ENCODE measurements at regions not wholly inside any gene's neighbourhood (a gene's known extent, or its start where the extent isn't known, plus 50 kb on each side); places are given as distances from the start of the nearest gene placed in this dataset.

- DNase-seq (ENCODE audit: extremely low spot score) = no peak
- CTCF ChIA-PET = interaction anchor here (2.2 kb wide), 1 partner anchor 9 kb away, joined by 8 read pairs; no protein-coding TSS in a partner anchor
- no peak for TF ChIP-seq CTCF (IDR thresholded peaks at IDR 0.05; ENCODE audit: control extremely low read depth, extremely low read depth, low read depth, missing control alignments)
- POLR2A ChIA-PET = no interaction called here
These were observed 348.1 kb upstream of the VWC2 start for GRCh38 chr7:49425277-49425818.

DNA sequence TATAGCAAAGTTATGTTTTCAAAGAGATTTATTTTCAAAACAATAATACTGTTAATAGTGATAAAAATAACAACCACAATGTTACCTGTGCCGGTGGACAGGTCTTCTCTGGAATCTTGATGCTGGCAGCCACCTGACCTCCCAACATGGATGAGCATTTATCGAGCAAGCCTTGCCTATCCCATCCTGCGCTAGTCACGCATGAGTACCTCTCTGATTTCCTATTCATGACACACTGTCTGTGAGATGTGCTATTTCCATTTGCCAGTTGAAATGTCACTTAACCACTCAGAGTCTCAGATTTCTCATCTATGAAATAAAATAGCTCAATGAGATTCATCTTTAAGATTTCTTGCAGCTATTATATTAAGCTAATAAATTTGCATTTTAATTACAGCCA lies 341.2 kb upstream of the VWC2 start:
- no peak for TF ChIP-seq CTCF (IDR thresholded peaks at IDR 0.05; ENCODE audit: control extremely low read depth, extremely low read depth, low read depth, missing control alignments)
- ChIA-PET POLR2A (no interaction called here), CTCF (interaction anchor here (1.7 kb wide), 1 partner anchor 86 kb away, joined by 3 read pairs; no protein-coding TSS in a partner anchor)

DNA sequence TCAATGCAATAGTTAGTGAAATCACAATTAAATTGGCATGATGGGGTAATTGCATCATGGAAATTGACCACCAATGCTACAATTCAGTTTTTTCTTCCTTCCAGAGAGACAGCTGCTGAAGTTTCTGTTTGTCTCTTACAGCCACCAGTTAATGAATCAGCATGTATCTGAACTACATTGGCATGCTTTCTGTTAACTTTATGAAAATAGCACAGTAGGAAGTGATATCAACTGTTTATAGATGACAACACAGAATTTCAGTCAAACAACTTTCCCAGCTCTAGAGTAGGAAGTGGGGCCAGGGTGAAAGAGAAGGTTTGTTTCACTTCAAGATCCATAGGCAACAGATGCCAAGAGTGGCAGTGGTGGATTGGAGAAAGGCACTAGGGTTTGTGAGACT lies 339.6 kb upstream of the VWC2 start:
- ChIA-PET POLR2A (no interaction called here), CTCF (interaction anchor here (1.2 to 2.1 kb wide), 2 partner anchors 9 to 12 kb away, joined by 3 to 8 read pairs; no protein-coding TSS in a partner anchor)
- DNase-seq (ENCODE audit: extremely low spot score) = no peak
- TF ChIP-seq CTCF (IDR thresholded peaks at IDR 0.05; ENCODE audit: control extremely low read depth, extremely low read depth, low read depth, missing control alignments) = no peak

More for the DNA sequence above, 341.2 kb upstream of the VWC2 start:
- no peak for DNase-seq (ENCODE audit: extremely low spot score)

DNA sequence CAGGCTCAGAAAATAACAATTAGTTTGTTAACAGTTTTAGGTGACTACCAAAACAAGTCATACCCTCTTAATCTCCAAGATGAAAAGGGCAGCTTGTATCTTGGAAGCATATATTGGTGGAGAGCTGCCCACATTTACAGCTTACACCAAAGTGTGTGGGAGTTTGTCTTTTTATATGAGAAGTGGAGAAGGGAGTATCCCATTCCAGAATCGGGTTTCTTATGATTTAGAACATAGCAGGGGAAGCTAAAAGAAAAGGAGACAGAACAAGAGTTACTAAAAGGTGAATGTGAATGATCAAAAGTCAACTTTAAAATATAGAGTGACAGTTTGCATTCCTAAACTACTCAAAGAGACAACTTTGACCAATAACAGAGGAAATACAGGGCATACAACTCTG lies 338.6 kb upstream of the VWC2 start:
- ChIA-PET CTCF (interaction anchor here (2.1 kb wide), 1 partner anchor 10 kb away, joined by 8 read pairs; no protein-coding TSS in a partner anchor), POLR2A (no interaction called here)
- DNase-seq (ENCODE audit: extremely low spot score) = no peak
- no peak for TF ChIP-seq CTCF (IDR thresholded peaks at IDR 0.05; ENCODE audit: control extremely low read depth, extremely low read depth, low read depth, missing control alignments)

DNA sequence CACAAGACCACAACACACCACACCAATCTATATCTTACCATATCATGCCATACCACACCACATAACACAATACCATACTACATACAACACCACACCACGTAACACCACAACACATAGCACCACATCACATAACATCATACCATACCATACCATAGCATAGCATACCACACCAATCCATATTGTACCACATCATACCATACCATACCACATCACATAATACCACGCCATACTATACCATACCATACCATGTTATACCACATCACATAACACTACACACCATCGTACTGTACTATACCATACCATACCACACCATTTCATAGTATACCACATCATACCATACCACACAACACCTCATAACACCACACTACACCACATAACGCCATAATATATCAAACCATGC lies 335.2 kb upstream of the VWC2 start:
- CTCF ChIA-PET = no interaction called here
- POLR2A ChIA-PET = no interaction called here
- TF ChIP-seq CTCF (IDR thresholded peaks at IDR 0.05; ENCODE audit: control extremely low read depth, extremely low read depth, low read depth, missing control alignments) = no peak
- DNase-seq (ENCODE audit: extremely low spot score) = no peak

- POLR2A ChIA-PET = no interaction called here
- CTCF ChIA-PET = interaction anchor here (0.9 kb wide), 1 partner anchor 16 kb away, joined by 3 read pairs; no protein-coding TSS in a partner anchor
- DNase-seq (ENCODE audit: extremely low spot score) = no peak
- TF ChIP-seq CTCF (IDR thresholded peaks at IDR 0.05; ENCODE audit: control extremely low read depth, extremely low read depth, low read depth, missing control alignments) = no peak
These were observed 329.9 kb upstream of the VWC2 start for GRCh38 chr7:49443515-49443914.
